CD4-positive, alpha-beta memory T cell (primary cell): ENCODE measurements at regions not wholly inside any gene's neighbourhood (a gene's known extent, or its start where the extent isn't known, plus 50 kb on each side); places are given as distances from the start of the nearest gene placed in this dataset.
A peak's percentile ranks its signal among the peaks of the same experiment; 100 is the strongest.

ENCODE experiments used
- CTCF ChIA-PET: fragments of 350-600 bp; sonication (Branson Sonifier 250); formaldehyde crosslinking; loops from one replicate; lab custom pipeline; 2021; ENCODE audit warnings: inconsistent platforms; ENCODE audit not compliant: partially characterized antibody; lab: Charles Lee
- POLR2A ChIA-PET: fragments of 350-600 bp; sonication (Branson Sonifier 250); formaldehyde crosslinking; loops from one replicate; lab custom pipeline; 2021; ENCODE audit not compliant: partially characterized antibody; lab: Charles Lee
- DNase-seq, 5 donors: peaks; one replicate each; pipeline versions ENCODE4 v3.0.0 to v3.0.0-alpha.2; 2020 to 2022; ENCODE audit warnings: mixed read lengths in 1 of 5
- H3K27ac ChIP-seq: one replicate; pipeline ENCODE4 v1.7.0; 2013; ENCODE audit warnings: low read depth, low read length
- H3K27me3 ChIP-seq: 2 replicates; pipeline ENCODE4 v1.7.0; 2013; ENCODE audit warnings: mild to moderate bottlenecking, low read length, moderate library complexity; ENCODE audit not compliant: insufficient read depth
- H3K36me3 ChIP-seq: 2 replicates; pipeline ENCODE4 v1.7.0; 2013; ENCODE audit warnings: mild to moderate bottlenecking, low read length, moderate library complexity; ENCODE audit not compliant: insufficient read depth
- H3K4me1 ChIP-seq: 2 replicates; pipeline ENCODE4 v1.7.0; 2013; ENCODE audit warnings: mild to moderate bottlenecking, low read length, moderate library complexity; ENCODE audit not compliant: insufficient read depth
- H3K4me3 ChIP-seq, 2 donors: one replicate each; pipeline ENCODE4 v1.7.0; 2013; ENCODE audit warnings: low read length in 2 of 2, mild to moderate bottlenecking in 1 of 2
- H3K9me3 ChIP-seq, 2 donors: one replicate each; pipeline ENCODE4 v1.7.0; 2013; ENCODE audit warnings: low read length in 2 of 2, control low read depth in 1 of 2; ENCODE audit not compliant: control insufficient read depth in 1 of 2
- H3K27ac Mint-ChIP-seq, 7 donors: one replicate each; pipeline ENCODE4 v1.8.0; 2020 to 2021; ENCODE audit warnings: mixed read lengths in 7 of 7, mild to moderate bottlenecking in 6 of 7, inconsistent platforms in 3 of 7, moderate library complexity in 3 of 7
- H3K27me3 Mint-ChIP-seq, 2 donors: one replicate each; pipeline ENCODE4 v1.8.0; 2020 to 2021; ENCODE audit warnings: mixed read lengths in 2 of 2
- H3K36me3 Mint-ChIP-seq, 2 donors: one replicate each; pipeline ENCODE4 v1.8.0; 2020 to 2021; ENCODE audit warnings: mixed read lengths in 2 of 2, inconsistent platforms in 1 of 2, mild to moderate bottlenecking in 1 of 2
- H3K4me1 Mint-ChIP-seq, 4 donors: one replicate each; pipeline ENCODE4 v1.8.0; 2020 to 2021; ENCODE audit warnings: mixed read lengths in 4 of 4, mild to moderate bottlenecking in 1 of 4
- H3K4me3 Mint-ChIP-seq, 8 donors: one replicate each; pipeline ENCODE4 v1.8.0; 2020 to 2021; ENCODE audit warnings: mixed read lengths in 8 of 8, mild to moderate bottlenecking in 7 of 8, moderate library complexity in 6 of 8, inconsistent platforms in 3 of 8
- H3K9me3 Mint-ChIP-seq, 8 donors: one replicate each; pipeline ENCODE4 v1.8.0; 2020 to 2021; ENCODE audit warnings: mixed read lengths in 8 of 8, mild to moderate bottlenecking in 5 of 8, inconsistent platforms in 3 of 8, moderate library complexity in 1 of 8
- intact Hi-C: fragments of 100-400 bp; cut with micrococcal nuclease; formaldehyde crosslinking; loops from one replicate; pipeline ENCODE4 v1.15.1; 2023

DNA sequence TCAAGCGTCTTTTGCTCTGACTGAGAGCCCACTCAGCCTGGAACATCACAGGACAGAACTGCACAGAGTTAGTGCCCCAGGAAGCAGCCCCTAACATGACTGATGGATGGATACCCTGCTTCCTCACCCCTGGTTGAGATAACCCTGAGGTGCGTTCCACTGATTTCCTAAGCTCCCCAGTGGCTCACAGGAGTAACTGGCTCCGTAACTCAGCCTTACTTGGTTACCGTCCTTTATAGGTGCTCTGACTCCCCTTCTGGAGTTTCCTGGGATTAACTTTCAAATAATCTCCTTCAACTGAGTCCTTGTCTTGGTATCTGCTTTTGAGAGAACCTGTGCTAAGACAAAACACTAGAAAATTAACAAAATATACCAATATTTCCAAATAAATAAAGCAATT, 449.5 kb downstream of the AGTPBP1 start:
- H3K36me3 ChIP-seq, result no peaks in the 10 kb centered on the region
- Mint-ChIP-seq H3K27ac (no peak overlapping the region), H3K4me1 (peaks cover 4 to 12% (median 9%) of the 10 kb centered on the region in 4 donors), H3K4me3 (no peak overlapping the region), H3K27me3 (peaks cover 0 to 5% of the 10 kb centered on the region in 2 donors), H3K9me3 (peaks cover 0 to 9% (median 0%) of the 10 kb centered on the region in 8 donors), H3K36me3 (no peaks in the 10 kb centered on the region)
- CTCF ChIA-PET, result no interaction called here
- no peak overlapping the region for H3K27ac ChIP-seq
- no peaks in the 10 kb centered on the region for H3K4me1 ChIP-seq
- H3K27me3 ChIP-seq, result no peaks in the 10 kb centered on the region
- H3K4me3 ChIP-seq, result no peak overlapping the region
- POLR2A ChIA-PET, result no interaction called here
- DNase-seq, result no peak
- intact Hi-C loops, result no loop called here
- H3K9me3 ChIP-seq, result no peaks in the 10 kb centered on the region

DNA sequence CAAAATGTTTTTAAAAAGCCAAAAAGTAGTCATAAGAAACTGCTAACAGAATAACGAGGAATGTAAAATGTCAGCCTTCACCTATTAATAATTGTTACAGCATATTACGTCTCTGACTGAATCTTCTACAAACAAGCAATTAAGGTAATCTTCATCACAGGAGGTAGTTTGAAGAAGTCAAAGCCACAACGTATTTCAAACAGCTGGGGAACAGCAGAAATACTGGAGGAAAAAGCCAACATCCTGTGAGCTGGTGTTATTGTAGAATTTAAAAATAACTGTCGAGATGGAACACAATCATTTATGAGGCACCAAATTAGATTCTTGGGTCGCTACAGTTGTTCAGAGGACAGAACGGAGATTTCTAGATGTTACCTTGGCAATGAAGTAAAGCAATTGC, 450.5 kb downstream of the AGTPBP1 start:
- no peaks in the 10 kb centered on the region for H3K9me3 ChIP-seq
- no peak overlapping the region for H3K27ac ChIP-seq
- no peak overlapping the region for H3K27ac Mint-ChIP-seq
- no peak overlapping the region for H3K4me3 ChIP-seq
- peaks cover 0 to 5% of the 10 kb centered on the region in 2 donors for H3K27me3 Mint-ChIP-seq
- peaks cover 0 to 6% (median 0%) of the 10 kb centered on the region in 8 donors for H3K9me3 Mint-ChIP-seq
- no peak overlapping the region for H3K4me3 Mint-ChIP-seq
- no peaks in the 10 kb centered on the region for H3K4me1 ChIP-seq
- DNase-seq, result no peak
- POLR2A ChIA-PET, result no interaction called here
- CTCF ChIA-PET, result no interaction called here
- intact Hi-C loops, result no loop called here
- H3K36me3 ChIP-seq, result no peaks in the 10 kb centered on the region
- peaks cover 4 to 12% (median 9%) of the 10 kb centered on the region in 4 donors for H3K4me1 Mint-ChIP-seq
- no peaks in the 10 kb centered on the region for H3K36me3 Mint-ChIP-seq
- no peaks in the 10 kb centered on the region for H3K27me3 ChIP-seq

- no peaks in the 10 kb centered on the region for H3K9me3 ChIP-seq
- H3K27ac ChIP-seq, result no peak overlapping the region
- DNase-seq, result peak in 1 of 5 donors; percentile 19
- no peak overlapping the region for H3K4me3 ChIP-seq
- ChIA-PET CTCF (no interaction called here), POLR2A (no interaction called here)
- Mint-ChIP-seq H3K27ac (peak overlapping the region in 1 of 7 donors; percentile 49), H3K27me3 (peaks cover 0 to 6% of the 10 kb centered on the region in 2 donors), H3K9me3 (peaks cover 0 to 6% (median 0%) of the 10 kb centered on the region in 8 donors), H3K36me3 (no peaks in the 10 kb centered on the region), H3K4me3 (peak overlapping the region in 6 of 8 donors; percentile 8 to 47 (median 44)), H3K4me1 (peaks cover 4 to 12% (median 9%) of the 10 kb centered on the region in 4 donors)
- intact Hi-C loops, result no loop called here
- no peaks in the 10 kb centered on the region for H3K36me3 ChIP-seq
- H3K27me3 ChIP-seq, result no peaks in the 10 kb centered on the region
- no peaks in the 10 kb centered on the region for H3K4me1 ChIP-seq
These were observed 451.7 kb downstream of the AGTPBP1 start for GRCh38 chr9:85290019-85290418.

GRCh38 chr9:85289142-85289541, 452.6 kb downstream of the AGTPBP1 start:
- CTCF ChIA-PET, result no interaction called here
- H3K4me1 ChIP-seq, result no peaks in the 10 kb centered on the region

GRCh38 chr9:85283421-85283820, 458.3 kb downstream of the AGTPBP1 start:
- H3K36me3 Mint-ChIP-seq, result no peaks in the 10 kb centered on the region
- no peak for DNase-seq
- Histone ChIP-seq H3K36me3 (no peaks in the 10 kb centered on the region), H3K27me3 (no peaks in the 10 kb centered on the region), H3K9me3 (no peaks in the 10 kb centered on the region), H3K4me3 (no peak overlapping the region), H3K4me1 (no peaks in the 10 kb centered on the region), H3K27ac (no peak overlapping the region)
- CTCF ChIA-PET, result no interaction called here
- H3K4me3 Mint-ChIP-seq, result no peak overlapping the region
- H3K4me1 Mint-ChIP-seq, result no peaks in the 10 kb centered on the region
- no peak overlapping the region for H3K27ac Mint-ChIP-seq
- peaks cover 0 to 5% (median 0%) of the 10 kb centered on the region in 8 donors for H3K9me3 Mint-ChIP-seq
- intact Hi-C loops, result no loop called here
- POLR2A ChIA-PET, result no interaction called here
- H3K27me3 Mint-ChIP-seq, result peaks cover 0 to 4% of the 10 kb centered on the region in 2 donors

More at GRCh38 chr9:85289142-85289541, 452.6 kb downstream of the AGTPBP1 start:
- no peak for DNase-seq
- Histone ChIP-seq H3K36me3 (no peaks in the 10 kb centered on the region), H3K27ac (no peak overlapping the region), H3K9me3 (no peaks in the 10 kb centered on the region), H3K27me3 (no peaks in the 10 kb centered on the region), H3K4me3 (no peak overlapping the region)
- intact Hi-C loops, result no loop called here
- no peak overlapping the region for H3K27ac Mint-ChIP-seq
- H3K27me3 Mint-ChIP-seq, result peaks cover 0 to 6% of the 10 kb centered on the region in 2 donors
- H3K36me3 Mint-ChIP-seq, result no peaks in the 10 kb centered on the region
- H3K4me3 Mint-ChIP-seq, result no peak overlapping the region
- peaks cover 4 to 12% (median 9%) of the 10 kb centered on the region in 4 donors for H3K4me1 Mint-ChIP-seq
- H3K9me3 Mint-ChIP-seq, result peaks cover 0 to 4% (median 0%) of the 10 kb centered on the region in 8 donors
- POLR2A ChIA-PET, result no interaction called here

DNA sequence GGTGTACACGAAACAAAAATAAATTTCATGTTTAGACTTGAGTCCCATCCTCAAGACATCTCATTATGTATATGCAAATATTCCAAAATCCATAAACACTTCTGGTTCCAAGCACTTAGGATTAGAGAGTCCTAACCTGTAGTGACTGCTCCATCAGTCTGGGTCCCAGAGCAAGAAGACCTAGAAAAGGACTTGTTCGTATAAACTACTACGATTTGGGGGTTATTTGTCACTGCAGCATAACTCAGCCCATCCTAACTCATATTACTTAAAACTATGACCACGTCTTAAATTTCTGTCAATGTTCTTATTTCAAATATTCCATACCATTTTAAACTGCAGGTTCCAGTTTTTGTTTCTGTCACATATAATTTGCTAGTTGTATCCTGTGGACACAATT, 463.0 kb downstream of the AGTPBP1 start:
- no peak overlapping the region for H3K27ac Mint-ChIP-seq
- DNase-seq, result no peak
- Histone ChIP-seq H3K27ac (no peak overlapping the region), H3K9me3 (no peaks in the 10 kb centered on the region), H3K27me3 (no peaks in the 10 kb centered on the region), H3K4me3 (no peak overlapping the region), H3K36me3 (no peaks in the 10 kb centered on the region), H3K4me1 (no peaks in the 10 kb centered on the region)
- peaks cover 0 to 2% of the 10 kb centered on the region in 2 donors for H3K27me3 Mint-ChIP-seq
- no peak overlapping the region for H3K4me3 Mint-ChIP-seq
- ChIA-PET CTCF (no interaction called here), POLR2A (no interaction called here)
- no peaks in the 10 kb centered on the region for H3K36me3 Mint-ChIP-seq
- H3K9me3 Mint-ChIP-seq, result peaks cover 0 to 3% (median 0%) of the 10 kb centered on the region in 8 donors
- H3K4me1 Mint-ChIP-seq, result no peaks in the 10 kb centered on the region
- intact Hi-C loops, result no loop called here

- Mint-ChIP-seq H3K27ac (no peak overlapping the region), H3K27me3 (peaks cover 0 to 2% of the 10 kb centered on the region in 2 donors), H3K4me3 (no peak overlapping the region), H3K9me3 (peaks cover 0 to 2% (median 0%) of the 10 kb centered on the region in 8 donors), H3K4me1 (no peaks in the 10 kb centered on the region), H3K36me3 (no peaks in the 10 kb centered on the region)
- POLR2A ChIA-PET, result no interaction called here
- Histone ChIP-seq H3K36me3 (no peaks in the 10 kb centered on the region), H3K27me3 (no peaks in the 10 kb centered on the region), H3K4me3 (no peak overlapping the region), H3K27ac (no peak overlapping the region), H3K9me3 (no peaks in the 10 kb centered on the region), H3K4me1 (no peaks in the 10 kb centered on the region)
- CTCF ChIA-PET, result no interaction called here
- no peak for DNase-seq
- intact Hi-C loops, result no loop called here
These were observed 465.0 kb downstream of the AGTPBP1 start for GRCh38 chr9:85276741-85277140.

DNA sequence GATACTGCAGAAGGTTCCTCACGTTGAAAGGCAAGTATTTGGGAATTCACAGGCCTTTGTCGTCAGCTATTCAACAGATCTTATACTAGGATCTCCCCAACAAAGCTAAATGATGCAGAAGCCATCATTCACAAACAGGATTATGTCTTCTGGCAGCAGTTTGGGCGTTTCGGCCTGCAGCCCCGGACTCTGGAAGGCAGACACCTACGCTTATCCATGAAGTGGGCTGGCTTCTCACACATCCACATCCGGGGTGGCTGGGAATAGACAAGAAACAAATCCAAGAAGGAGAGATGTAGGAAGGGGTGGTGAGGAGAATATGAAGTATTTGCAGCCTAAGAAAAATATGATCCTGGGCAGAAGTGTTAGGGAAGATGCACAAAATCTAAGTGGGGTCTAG, 471.9 kb downstream of the AGTPBP1 start:
- Histone ChIP-seq H3K36me3 (no peaks in the 10 kb centered on the region), H3K27ac (no peak overlapping the region), H3K4me3 (no peak overlapping the region), H3K4me1 (no peaks in the 10 kb centered on the region), H3K27me3 (no peaks in the 10 kb centered on the region), H3K9me3 (no peaks in the 10 kb centered on the region)
- Mint-ChIP-seq H3K27ac (no peak overlapping the region), H3K9me3 (peaks cover 0 to 2% (median 0%) of the 10 kb centered on the region in 8 donors), H3K36me3 (no peaks in the 10 kb centered on the region), H3K4me1 (no peaks in the 10 kb centered on the region), H3K27me3 (peaks cover 2 to 3% of the 10 kb centered on the region in 2 donors), H3K4me3 (no peak overlapping the region)
- ChIA-PET CTCF (no interaction called here), POLR2A (no interaction called here)
- intact Hi-C loops, result no loop called here
- DNase-seq, result no peak
